ENCODE measurements at regions not wholly inside any gene's neighbourhood (a gene's known extent, or its start where the extent isn't known, plus 50 kb on each side); places are given as distances from the start of the nearest gene placed in this dataset.
"Not testable (repeated sequence)": the region's sequence is repeated elsewhere in the genome, so short reads cannot be mapped to it uniquely, and the experiment has no call there.

GRCh38 chr17:13787636-13788035 lies 185.9 kb upstream of the HS3ST3A1 start:
- no peak for DNase-seq (ENCODE audit: low spot score)

- no peak for DNase-seq (ENCODE audit: low spot score)
Measured at GRCh38 chr17:13788385-13788784, 186.7 kb upstream of the HS3ST3A1 start.

- DNase-seq (ENCODE audit: low spot score) = no peak
Measured at GRCh38 chr17:13792314-13792713, 190.6 kb upstream of the HS3ST3A1 start.

GRCh38 chr17:13793951-13794350 lies 192.2 kb upstream of the HS3ST3A1 start:
- no peak for DNase-seq (ENCODE audit: low spot score)

- no peak for DNase-seq (ENCODE audit: low spot score)
Measured at GRCh38 chr17:13797863-13798262, 196.1 kb upstream of the HS3ST3A1 start.

GRCh38 chr17:13806092-13806491 lies 204.4 kb upstream of the HS3ST3A1 start:
- DNase-seq (ENCODE audit: low spot score) = no peak

- DNase-seq (ENCODE audit: low spot score) = no peak
Measured at GRCh38 chr17:13807103-13807502, 205.4 kb upstream of the HS3ST3A1 start.

GRCh38 chr17:13812350-13812749 lies 210.6 kb upstream of the HS3ST3A1 start:
- DNase-seq (ENCODE audit: low spot score) = no peak

- no peak for DNase-seq (ENCODE audit: low spot score)
Measured at GRCh38 chr17:13813347-13814240, 211.9 kb upstream of the HS3ST3A1 start.

- DNase-seq (ENCODE audit: low spot score) = no peak
Measured at GRCh38 chr17:13822700-13823099, 221.0 kb upstream of the HS3ST3A1 start.

GRCh38 chr17:13825526-13826040 lies 223.9 kb upstream of the HS3ST3A1 start:
- DNase-seq (ENCODE audit: low spot score) = no peak

- no peak for DNase-seq (ENCODE audit: low spot score)
Measured at GRCh38 chr17:13827118-13827517, 225.4 kb upstream of the HS3ST3A1 start.

- DNase-seq (ENCODE audit: low spot score) = no peak
Measured at GRCh38 chr17:13833921-13834320, 232.2 kb upstream of the HS3ST3A1 start.

GRCh38 chr17:13835151-13835550 lies 233.4 kb upstream of the HS3ST3A1 start:
- DNase-seq (ENCODE audit: low spot score) = no peak

GRCh38 chr17:13837417-13837816 lies 231.9 kb upstream of the COX10 start:
- no peak for DNase-seq (ENCODE audit: low spot score)

GRCh38 chr17:13840254-13840653 lies 229.1 kb upstream of the COX10 start:
- no peak for DNase-seq (ENCODE audit: low spot score)

GRCh38 chr17:13843862-13844635 lies 225.3 kb upstream of the COX10 start:
- DNase-seq (ENCODE audit: low spot score) = no peak

- no peak for DNase-seq (ENCODE audit: low spot score)
Measured at GRCh38 chr17:13851889-13852288, 217.4 kb upstream of the COX10 start.

- DNase-seq (ENCODE audit: low spot score) = not testable (repeated sequence)
Measured at GRCh38 chr17:13855730-13856129, 213.6 kb upstream of the COX10 start.

GRCh38 chr17:13862346-13862745 lies 207.0 kb upstream of the COX10 start:
- DNase-seq (ENCODE audit: low spot score) = no peak

- DNase-seq (ENCODE audit: low spot score) = no peak
Measured at GRCh38 chr17:13863436-13863835, 205.9 kb upstream of the COX10 start.

GRCh38 chr17:13864521-13864920 lies 204.8 kb upstream of the COX10 start:
- DNase-seq (ENCODE audit: low spot score) = no peak

- no peak for DNase-seq (ENCODE audit: low spot score)
Measured at GRCh38 chr17:13865650-13866049, 203.7 kb upstream of the COX10 start.

Measured in kidney tubule cell (primary cell).